Activated T-helper 1 cell treated with anti-CD3 and anti-CD28 coated beads, Interleukin-2, amount 50 U/mL, for 16 hours (primary cell): ENCODE measurements at regions not wholly inside any gene's neighbourhood (a gene's known extent, or its start where the extent isn't known, plus 50 kb on each side); places are given as distances from the start of the nearest gene placed in this dataset.

Experiments used
- DNase-seq, 2 donors: peaks; one replicate each; pipeline ENCODE4 v3.0.0-alpha.2; 2020; ENCODE audit warnings: low read depth in 1 of 2, low spot score in 1 of 2

DNA sequence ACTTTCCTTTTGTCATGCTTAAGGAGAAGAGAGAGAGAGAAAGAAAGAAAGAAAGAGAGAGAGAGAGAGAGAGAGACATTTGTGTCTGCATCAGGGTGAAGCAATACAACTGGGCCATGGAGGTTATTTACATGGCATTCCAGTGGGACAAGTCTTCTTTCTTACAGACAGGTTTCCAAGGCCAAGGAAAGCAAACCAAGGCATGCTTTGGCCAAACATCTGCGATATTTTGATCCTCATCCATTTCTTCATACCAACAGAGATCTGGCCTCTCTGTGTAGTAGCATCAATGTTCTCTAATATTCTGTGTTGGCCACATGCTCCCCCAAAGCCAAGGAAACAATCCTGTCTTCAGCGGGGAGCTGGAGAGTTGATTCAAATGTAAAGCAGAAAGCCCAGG lies 292.1 kb downstream of the SETD4 start:
- no peak for DNase-seq

GRCh38 chr21:35764586-35764985 lies 295.7 kb downstream of the SETD4 start:
- DNase-seq, result no peak

GRCh38 chr21:35764077-35764476 lies 296.2 kb downstream of the SETD4 start:
- no peak for DNase-seq

GRCh38 chr21:35754583-35754982 lies 305.7 kb downstream of the SETD4 start:
- no peak for DNase-seq

- no peak for DNase-seq
Measured at GRCh38 chr21:35753308-35753707, 307.0 kb downstream of the SETD4 start.

DNA sequence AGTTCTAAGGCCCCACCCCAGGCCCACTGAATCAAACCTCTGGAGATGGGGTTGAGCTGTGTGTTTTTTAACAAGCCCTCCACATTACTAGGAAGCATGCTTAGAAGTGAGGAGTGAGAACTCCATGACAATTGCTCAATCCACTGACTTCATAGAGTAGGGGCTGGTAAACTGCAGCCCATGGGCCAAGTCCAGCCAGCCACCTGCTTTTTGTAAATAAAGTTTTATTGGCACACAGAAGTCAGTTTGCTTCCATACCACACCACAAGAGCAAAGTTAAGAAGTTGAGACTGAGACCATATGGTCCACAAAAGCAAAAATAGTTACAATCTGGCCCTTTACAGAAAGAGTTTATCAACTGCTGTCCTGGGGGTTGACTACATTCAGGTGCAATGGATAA lies 309.2 kb downstream of the SETD4 start:
- no peak for DNase-seq

- DNase-seq, result no peak
Measured at GRCh38 chr21:35749904-35750303, 310.4 kb downstream of the SETD4 start.

- no peak for DNase-seq
Measured at GRCh38 chr21:35748678-35749314, 311.5 kb downstream of the SETD4 start.

DNA sequence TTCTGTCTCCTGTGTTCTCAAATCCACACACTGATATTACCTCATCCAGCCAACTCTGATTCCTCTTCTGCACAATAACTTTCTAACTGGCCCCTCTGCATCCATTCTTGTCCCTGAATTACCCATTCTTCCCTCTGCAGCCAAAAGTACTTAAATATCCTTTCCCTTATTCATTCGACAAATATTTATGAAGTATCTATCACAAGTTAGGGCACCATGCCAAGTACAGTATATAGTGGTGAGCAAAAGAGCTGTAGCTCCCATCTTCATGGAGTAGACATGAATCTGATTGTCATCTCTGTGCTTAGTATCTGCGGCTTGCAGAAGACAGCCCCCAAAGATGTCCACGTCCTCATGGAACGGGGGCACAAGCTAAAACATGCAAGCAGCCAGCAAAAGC lies 316.8 kb downstream of the SETD4 start:
- DNase-seq, result no peak

GRCh38 chr21:35738347-35738961 lies 321.9 kb downstream of the SETD4 start:
- no peak for DNase-seq

DNA sequence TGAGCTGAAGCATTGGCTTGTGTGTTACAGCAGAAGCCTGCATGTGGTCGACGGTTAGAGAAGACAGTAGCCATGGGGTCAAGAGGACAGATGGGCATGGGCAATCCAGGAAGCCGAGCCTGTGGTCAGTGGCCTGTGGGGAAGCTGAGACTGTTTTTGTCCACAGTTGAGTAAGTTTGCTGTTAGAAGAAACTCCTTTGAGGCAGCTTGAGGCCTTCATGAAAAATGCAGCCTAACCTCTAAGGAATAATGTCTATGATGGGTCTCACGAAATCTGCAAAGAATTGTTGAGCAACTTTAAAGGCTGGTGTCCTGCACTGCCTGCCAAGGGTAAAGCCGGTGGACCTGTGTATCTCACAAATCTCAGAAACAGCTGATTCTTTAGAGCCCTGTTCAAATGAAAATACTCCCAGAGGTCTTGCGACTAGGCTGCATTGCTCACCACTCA lies 322.4 kb downstream of the SETD4 start:
- no peak for DNase-seq

DNA sequence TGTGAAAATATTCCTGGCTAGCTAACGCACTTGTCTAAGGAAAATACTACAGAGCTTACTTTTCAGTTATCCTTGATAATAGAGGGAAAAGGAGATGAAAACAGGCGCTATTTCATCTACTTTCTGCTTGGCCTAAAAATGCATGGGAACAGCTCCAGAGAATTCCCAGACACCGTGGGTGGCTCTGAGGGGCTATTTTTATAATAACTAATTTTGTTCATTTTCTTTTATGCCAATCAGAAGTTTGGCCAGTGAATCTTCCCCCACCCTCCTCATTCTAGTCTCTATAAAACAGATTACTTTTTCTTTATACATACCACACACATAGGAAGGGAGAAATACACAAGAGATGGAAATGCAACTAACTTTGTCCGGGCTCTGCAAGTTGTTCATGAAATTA lies 322.9 kb downstream of the SETD4 start:
- DNase-seq, result no peak

GRCh38 chr21:35732788-35733187 lies 327.5 kb downstream of the SETD4 start:
- DNase-seq, result no peak

DNA sequence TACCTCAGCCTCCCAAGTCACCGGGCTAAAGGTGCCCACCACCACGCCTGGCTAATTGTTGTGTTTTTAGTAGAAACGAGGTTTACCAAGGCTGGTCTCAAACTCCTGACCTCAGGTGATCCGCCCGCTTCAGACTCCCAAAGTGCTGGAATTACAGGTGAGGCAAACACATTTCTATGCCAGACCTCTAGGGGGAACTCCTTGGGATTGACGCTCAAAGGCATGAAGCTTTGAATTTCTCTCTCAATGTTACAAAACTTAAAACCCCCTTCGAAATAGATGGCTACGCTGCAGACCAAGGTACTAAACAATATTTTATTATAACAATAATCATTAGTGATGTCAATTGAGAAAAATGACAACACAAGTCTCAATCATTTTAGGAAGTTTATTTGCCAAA lies 330.0 kb downstream of the SETD4 start:
- DNase-seq, result no peak

GRCh38 chr21:35727830-35728229 lies 332.5 kb downstream of the SETD4 start:
- DNase-seq, result no peak

DNA sequence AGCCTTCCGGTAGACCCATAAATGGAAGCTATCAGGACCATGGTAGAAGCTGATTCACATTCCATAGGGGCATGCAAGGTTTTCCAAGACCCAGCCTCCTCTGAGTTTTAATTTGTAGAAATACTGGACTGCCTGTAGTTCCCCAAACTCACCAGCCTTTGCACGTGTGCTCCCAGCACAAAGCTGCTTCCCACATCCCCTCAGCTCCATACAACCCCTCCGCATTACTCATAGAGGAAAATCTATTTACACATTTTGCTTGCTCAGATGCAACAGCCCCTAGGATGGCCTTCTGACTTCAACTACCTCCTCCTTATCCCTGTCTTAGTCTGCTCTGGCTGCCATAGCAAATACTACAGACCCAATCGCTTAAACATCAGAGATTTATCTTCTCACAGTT lies 336.2 kb downstream of the SETD4 start:
- no peak for DNase-seq

- DNase-seq, result no peak
Measured at GRCh38 chr21:35721701-35722100, 338.6 kb downstream of the SETD4 start.

DNA sequence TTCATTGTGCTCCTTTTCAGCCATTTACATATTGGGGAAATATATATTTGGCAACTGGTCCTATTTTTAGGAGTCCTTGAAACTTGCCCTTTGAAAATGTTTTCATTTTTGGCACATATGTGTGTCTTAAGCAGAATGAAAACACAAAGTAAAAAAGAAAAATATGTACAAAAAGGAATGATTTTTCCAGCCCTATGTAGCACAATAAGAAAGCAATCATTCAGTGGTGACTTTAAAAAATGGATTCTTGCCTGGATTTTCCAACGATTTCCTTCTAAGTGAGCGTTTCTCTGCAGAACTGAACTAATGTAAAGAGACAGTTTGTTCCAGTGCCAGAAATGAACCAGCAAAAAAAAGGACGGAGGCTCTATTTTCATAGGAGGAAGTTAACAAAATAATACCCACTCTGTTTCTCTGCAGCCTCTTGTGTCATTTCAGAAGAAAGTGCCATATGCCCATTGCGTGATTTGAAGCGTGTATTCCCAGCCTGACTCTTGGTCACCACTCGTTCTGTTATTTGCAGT lies 340.1 kb downstream of the SETD4 start:
- DNase-seq, result no peak

DNA sequence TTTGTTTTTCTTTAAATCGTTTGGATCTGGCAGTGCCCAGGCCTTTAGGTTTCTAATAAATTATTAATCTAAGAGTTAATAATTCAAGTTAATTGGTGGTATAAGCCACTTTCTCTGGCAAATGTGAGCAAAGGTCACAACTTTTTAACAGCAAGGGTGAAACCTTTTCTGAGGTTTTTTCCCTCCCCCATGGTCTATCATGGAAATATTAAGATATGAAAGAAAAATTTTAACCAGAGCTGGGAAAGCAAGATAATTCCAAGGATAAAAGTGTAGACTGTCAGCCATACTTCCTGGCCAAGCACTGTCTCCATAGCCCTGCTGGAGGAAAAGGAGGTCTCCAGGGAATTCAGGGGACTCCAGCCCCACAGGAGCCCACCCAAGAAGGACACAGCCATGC lies 341.2 kb downstream of the SETD4 start:
- no peak for DNase-seq

DNA sequence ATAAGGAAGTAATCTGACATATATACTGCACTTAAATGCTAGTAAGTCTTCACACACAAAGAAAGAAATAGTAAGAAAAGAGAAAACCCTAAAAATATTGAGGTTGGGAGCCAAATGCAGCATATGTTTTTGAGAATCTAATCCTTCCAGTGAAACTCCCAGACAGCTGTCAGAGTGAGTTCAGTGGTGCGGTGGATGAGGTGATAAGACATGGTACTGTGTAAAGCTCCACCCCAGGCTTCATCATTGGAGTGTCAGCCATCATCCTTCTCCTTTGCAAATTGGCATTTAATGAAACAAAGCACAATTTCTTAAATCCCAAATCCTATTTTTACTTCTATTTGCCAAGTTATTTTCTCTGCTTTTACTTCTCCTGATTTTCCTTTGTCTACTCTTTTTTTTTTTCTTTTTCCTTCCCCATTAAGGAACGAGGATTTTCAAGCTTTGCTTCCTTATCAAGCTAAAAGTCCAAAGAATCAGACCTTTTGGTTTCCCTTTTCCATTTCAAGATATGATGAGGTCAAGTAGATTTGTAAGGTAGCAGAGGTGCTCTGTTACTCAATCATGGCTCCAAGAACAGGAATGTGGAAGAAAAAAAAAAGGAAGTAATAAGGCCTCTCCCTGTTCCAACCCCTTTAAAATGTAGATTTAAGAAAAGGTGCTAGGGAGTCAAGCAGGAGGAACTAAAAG lies 343.3 kb downstream of the SETD4 start:
- no peak for DNase-seq

GRCh38 chr21:35713914-35714313 lies 346.4 kb downstream of the SETD4 start:
- no peak for DNase-seq

GRCh38 chr21:35711661-35712060 lies 348.7 kb downstream of the SETD4 start:
- DNase-seq, result no peak
